ENCODE measurements at regions not wholly inside any gene's neighbourhood (a gene's known extent, or its start where the extent isn't known, plus 50 kb on each side); places are given as distances from the start of the nearest gene placed in this dataset.

DNA sequence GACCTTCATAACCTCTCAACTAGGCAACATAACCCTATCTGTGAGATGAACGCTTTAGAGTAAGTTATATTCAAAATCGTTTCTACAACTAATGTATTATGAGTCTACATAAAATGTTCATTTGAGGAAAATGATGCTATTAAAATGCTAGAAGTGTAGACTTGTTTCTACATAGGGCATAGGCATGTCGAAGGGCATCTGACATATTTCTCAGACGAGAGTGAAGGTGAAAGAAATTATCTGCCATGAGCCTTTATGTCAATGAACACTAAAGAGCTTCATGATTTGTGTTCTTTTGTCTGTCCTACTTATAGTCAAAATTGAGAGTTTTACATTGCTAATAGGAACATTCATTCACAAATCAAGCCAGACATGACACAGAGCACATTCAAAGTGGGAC lies 811.8 kb downstream of the RAB28 start:
- ChIA-PET POLR2A (no interaction called here), CTCF (no interaction called here)
- Mint-ChIP-seq H3K4me3 (no peak overlapping the region), H3K36me3 (peaks cover 27% of the 10 kb centered on the region), H3K9me3 (peaks cover 63% of the 10 kb centered on the region), H3K27ac (no peak overlapping the region), H3K27me3 (ENCODE audit: low read depth) (no peaks in the 10 kb centered on the region), H3K4me1 (no peaks in the 10 kb centered on the region)
- ATAC-seq = no peak
- no peak for TF ChIP-seq NFYB (CRISPR knock-in tag; conservative IDR thresholded peaks at IDR 0.05; ENCODE audit: low read depth)
- TF ChIP-seq, protein P1, sequence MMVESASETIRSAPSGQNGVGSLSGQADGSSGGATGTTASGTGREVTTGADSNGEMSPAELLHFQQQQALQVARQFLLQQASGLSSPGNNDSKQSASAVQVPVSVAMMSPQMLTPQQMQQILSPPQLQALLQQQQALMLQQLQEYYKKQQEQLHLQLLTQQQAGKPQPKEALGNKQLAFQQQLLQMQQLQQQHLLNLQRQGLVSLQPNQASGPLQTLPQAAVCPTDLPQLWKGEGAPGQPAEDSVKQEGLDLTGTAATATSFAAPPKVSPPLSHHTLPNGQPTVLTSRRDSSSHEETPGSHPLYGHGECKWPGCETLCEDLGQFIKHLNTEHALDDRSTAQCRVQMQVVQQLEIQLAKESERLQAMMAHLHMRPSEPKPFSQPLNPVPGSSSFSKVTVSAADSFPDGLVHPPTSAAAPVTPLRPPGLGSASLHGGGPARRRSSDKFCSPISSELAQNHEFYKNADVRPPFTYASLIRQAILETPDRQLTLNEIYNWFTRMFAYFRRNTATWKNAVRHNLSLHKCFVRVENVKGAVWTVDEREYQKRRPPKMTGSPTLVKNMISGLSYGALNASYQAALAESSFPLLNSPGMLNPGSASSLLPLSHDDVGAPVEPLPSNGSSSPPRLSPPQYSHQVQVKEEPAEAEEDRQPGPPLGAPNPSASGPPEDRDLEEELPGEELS (CRISPR knock-in tag; IDR thresholded peaks at IDR 0.05) = no peak
- no peak for TF ChIP-seq ELF4 (CRISPR knock-in tag; IDR thresholded peaks at IDR 0.05; ENCODE audit: low read depth)
- no peak for TF ChIP-seq EMX1 (CRISPR knock-in tag; IDR thresholded peaks at IDR 0.05)
- no peak for TF ChIP-seq TP53 (CRISPR knock-in tag; IDR thresholded peaks at IDR 0.05)
- TF ChIP-seq ATF1 (CRISPR knock-in tag; IDR thresholded peaks at IDR 0.05) = no peak
- TF ChIP-seq, protein P2, sequence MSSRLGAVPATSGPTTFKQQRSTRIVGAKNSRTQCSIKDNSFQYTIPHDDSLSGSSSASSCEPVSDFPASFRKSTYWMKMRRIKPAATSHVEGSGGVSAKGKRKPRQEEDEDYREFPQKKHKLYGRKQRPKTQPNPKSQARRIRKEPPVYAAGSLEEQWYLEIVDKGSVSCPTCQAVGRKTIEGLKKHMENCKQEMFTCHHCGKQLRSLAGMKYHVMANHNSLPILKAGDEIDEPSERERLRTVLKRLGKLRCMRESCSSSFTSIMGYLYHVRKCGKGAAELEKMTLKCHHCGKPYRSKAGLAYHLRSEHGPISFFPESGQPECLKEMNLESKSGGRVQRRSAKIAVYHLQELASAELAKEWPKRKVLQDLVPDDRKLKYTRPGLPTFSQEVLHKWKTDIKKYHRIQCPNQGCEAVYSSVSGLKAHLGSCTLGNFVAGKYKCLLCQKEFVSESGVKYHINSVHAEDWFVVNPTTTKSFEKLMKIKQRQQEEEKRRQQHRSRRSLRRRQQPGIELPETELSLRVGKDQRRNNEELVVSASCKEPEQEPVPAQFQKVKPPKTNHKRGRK (CRISPR knock-in tag; IDR thresholded peaks at IDR 0.05; ENCODE audit: borderline replicate concordance) = no peak
- DNase-seq (ENCODE audit: low spot score) = no peak

DNA sequence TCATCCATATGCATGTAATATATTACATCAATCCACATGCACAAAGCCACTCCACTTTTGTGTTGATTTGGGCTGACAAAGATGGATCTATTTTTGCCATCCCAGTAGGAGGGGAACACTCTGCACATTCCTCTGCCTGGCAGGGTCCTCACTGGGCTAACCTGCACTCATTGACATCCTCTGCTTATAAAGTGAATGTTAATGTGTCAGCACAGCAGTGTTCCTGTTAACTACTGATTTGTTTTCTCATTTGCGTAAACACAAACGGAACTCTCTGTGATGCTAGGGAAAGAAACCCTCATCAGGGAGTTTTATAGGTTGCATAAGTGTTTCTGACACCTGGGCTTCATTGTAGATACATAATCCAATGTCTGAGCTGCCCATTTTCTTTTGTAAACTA lies 826.0 kb downstream of the RAB28 start:
- peaks cover 38% of the 10 kb centered on the region for H3K36me3 Mint-ChIP-seq
- H3K4me1 Mint-ChIP-seq = peaks cover 22% of the 10 kb centered on the region
- H3K4me3 Mint-ChIP-seq = no peak overlapping the region
- ATAC-seq (peak; percentile 78), DNase-seq (ENCODE audit: low spot score) (no peak)
- no peak for TF ChIP-seq JUN (CRISPR knock-in tag; IDR thresholded peaks at IDR 0.05)
- TF ChIP-seq, protein P3, sequence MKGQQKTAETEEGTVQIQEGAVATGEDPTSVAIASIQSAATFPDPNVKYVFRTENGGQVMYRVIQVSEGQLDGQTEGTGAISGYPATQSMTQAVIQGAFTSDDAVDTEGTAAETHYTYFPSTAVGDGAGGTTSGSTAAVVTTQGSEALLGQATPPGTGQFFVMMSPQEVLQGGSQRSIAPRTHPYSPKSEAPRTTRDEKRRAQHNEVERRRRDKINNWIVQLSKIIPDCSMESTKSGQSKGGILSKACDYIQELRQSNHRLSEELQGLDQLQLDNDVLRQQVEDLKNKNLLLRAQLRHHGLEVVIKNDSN (CRISPR knock-in tag; IDR thresholded peaks at IDR 0.05) = no peak
- TF ChIP-seq, protein P4, sequence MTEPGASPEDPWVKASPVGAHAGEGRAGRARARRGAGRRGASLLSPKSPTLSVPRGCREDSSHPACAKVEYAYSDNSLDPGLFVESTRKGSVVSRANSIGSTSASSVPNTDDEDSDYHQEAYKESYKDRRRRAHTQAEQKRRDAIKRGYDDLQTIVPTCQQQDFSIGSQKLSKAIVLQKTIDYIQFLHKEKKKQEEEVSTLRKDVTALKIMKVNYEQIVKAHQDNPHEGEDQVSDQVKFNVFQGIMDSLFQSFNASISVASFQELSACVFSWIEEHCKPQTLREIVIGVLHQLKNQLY (CRISPR knock-in tag; IDR thresholded peaks at IDR 0.05) = no peak
- peaks cover 60% of the 10 kb centered on the region for H3K9me3 Mint-ChIP-seq
- peaks cover 9% of the 10 kb centered on the region for H3K27me3 Mint-ChIP-seq (ENCODE audit: low read depth)
- ChIA-PET POLR2A (no interaction called here), CTCF (no interaction called here)
- H3K27ac Mint-ChIP-seq = no peak overlapping the region

DNA sequence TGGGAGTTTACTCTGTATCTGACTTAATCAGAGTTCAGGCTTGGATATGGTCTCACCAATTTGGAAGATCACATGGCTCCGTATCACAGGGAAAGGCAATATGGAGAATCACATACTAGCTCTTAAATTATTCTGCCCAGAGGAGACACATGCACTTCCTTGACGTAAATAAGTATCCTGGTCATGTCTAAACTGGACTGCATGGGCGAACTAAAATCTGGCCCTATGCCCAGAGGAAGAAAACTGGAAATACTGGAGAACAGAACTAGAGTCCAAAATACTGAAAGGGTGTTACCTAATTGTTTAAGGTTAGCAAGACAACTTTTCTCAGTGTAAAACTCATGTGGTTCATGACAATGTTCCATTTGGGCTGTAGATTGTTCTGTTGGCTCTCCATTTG lies 832.3 kb downstream of the RAB28 start:
- Mint-ChIP-seq H3K4me1 (peaks cover 3% of the 10 kb centered on the region; the same call in 1 of the 2 replicates), H3K27me3 (ENCODE audit: low read depth) (no peaks in the 10 kb centered on the region), H3K27ac (no peak overlapping the region), H3K36me3 (peaks cover 19% of the 10 kb centered on the region), H3K4me3 (no peak overlapping the region), H3K9me3 (peaks cover 38% of the 10 kb centered on the region)
- TF ChIP-seq, protein P2 (CRISPR knock-in tag; IDR thresholded peaks at IDR 0.05; ENCODE audit: borderline replicate concordance) = no peak
- TF ChIP-seq, protein P5, sequence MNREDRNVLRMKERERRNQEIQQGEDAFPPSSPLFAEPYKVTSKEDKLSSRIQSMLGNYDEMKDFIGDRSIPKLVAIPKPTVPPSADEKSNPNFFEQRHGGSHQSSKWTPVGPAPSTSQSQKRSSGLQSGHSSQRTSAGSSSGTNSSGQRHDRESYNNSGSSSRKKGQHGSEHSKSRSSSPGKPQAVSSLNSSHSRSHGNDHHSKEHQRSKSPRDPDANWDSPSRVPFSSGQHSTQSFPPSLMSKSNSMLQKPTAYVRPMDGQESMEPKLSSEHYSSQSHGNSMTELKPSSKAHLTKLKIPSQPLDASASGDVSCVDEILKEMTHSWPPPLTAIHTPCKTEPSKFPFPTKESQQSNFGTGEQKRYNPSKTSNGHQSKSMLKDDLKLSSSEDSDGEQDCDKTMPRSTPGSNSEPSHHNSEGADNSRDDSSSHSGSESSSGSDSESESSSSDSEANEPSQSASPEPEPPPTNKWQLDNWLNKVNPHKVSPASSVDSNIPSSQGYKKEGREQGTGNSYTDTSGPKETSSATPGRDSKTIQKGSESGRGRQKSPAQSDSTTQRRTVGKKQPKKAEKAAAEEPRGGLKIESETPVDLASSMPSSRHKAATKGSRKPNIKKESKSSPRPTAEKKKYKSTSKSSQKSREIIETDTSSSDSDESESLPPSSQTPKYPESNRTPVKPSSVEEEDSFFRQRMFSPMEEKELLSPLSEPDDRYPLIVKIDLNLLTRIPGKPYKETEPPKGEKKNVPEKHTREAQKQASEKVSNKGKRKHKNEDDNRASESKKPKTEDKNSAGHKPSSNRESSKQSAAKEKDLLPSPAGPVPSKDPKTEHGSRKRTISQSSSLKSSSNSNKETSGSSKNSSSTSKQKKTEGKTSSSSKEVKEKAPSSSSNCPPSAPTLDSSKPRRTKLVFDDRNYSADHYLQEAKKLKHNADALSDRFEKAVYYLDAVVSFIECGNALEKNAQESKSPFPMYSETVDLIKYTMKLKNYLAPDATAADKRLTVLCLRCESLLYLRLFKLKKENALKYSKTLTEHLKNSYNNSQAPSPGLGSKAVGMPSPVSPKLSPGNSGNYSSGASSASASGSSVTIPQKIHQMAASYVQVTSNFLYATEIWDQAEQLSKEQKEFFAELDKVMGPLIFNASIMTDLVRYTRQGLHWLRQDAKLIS (CRISPR knock-in tag; IDR thresholded peaks at IDR 0.05; ENCODE audit: borderline replicate concordance) = no peak
- TF ChIP-seq ZNF671 (CRISPR knock-in tag; IDR thresholded peaks at IDR 0.05) = no peak
- TF ChIP-seq, protein P6, sequence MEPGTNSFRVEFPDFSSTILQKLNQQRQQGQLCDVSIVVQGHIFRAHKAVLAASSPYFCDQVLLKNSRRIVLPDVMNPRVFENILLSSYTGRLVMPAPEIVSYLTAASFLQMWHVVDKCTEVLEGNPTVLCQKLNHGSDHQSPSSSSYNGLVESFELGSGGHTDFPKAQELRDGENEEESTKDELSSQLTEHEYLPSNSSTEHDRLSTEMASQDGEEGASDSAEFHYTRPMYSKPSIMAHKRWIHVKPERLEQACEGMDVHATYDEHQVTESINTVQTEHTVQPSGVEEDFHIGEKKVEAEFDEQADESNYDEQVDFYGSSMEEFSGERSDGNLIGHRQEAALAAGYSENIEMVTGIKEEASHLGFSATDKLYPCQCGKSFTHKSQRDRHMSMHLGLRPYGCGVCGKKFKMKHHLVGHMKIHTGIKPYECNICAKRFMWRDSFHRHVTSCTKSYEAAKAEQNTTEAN (CRISPR knock-in tag; IDR thresholded peaks at IDR 0.05) = no peak
- TF ChIP-seq, protein P1 (CRISPR knock-in tag; IDR thresholded peaks at IDR 0.05) = no peak
- ATAC-seq (no peak), DNase-seq (ENCODE audit: low spot score) (no peak)
- ChIA-PET CTCF (no interaction called here), POLR2A (no interaction called here)
